Panc1 (cell line): ENCODE measurements at regions not wholly inside any gene's neighbourhood (a gene's known extent, or its start where the extent isn't known, plus 50 kb on each side); places are given as distances from the start of the nearest gene placed in this dataset.

ENCODE experiments used
- CTCF ChIP-seq: fragments of 450-650 bp; IDR thresholded peaks from 2 replicates; pipeline ENCODE4 v1.5.1; 2017; ENCODE audit warnings: mild to moderate bottlenecking
- POLR2AphosphoS5 ChIP-seq: IDR thresholded peaks from 2 replicates; pipeline ENCODE4 v1.6.1; 2012; ENCODE audit warnings: mild to moderate bottlenecking, low read depth, low read length, moderate library complexity
- SIN3A ChIP-seq: IDR thresholded peaks from 2 replicates; pipeline ENCODE4 v1.6.1; 2012; ENCODE audit warnings: low read depth, mild to moderate bottlenecking, low read length, moderate library complexity, borderline replicate concordance; ENCODE audit not compliant: insufficient read depth
- TCF7L2 ChIP-seq: IDR thresholded peaks from 2 replicates; pipeline ENCODE4 v1.6.1; 2011; ENCODE audit warnings: mild to moderate bottlenecking, low read depth, low read length, inconsistent platforms

- TF ChIP-seq CTCF (no peak), POLR2AphosphoS5 (no peak), TCF7L2 (no peak), SIN3A (no peak)
These were observed 99.3 kb upstream of the INSIG1 start for GRCh38 chr7:155198196-155198892.
